HG03196 (cell line): ENCODE measurements at regions not wholly inside any gene's neighbourhood (a gene's known extent, or its start where the extent isn't known, plus 50 kb on each side); places are given as distances from the start of the nearest gene placed in this dataset.

Experiments used
- ATAC-seq: cut with Tn5 transposase; IDR thresholded peaks from one replicate; pipeline ENCODE4 v1.9.1; 2021; ENCODE audit not compliant: unreplicated experiment

DNA sequence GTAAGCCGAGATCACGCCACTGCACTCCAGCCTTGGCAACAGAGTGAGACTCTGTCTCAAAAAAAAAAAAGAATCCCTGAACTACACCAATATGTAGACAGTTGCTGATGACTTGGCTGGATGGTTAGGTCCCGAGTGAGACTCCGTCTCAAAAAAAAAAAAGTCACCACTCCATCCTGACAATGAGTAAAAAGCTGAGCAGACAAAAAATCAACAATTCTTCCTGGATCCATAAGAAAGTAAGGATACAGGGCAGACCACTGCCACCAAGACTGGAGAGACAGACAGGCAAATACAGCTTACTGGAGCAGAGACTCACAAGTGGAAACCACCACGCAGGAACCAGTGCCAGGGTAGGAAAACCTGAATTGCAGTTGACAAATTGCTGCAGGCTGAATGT is 67.1 kb upstream of the ERCC4 start:
- no peak for ATAC-seq

DNA sequence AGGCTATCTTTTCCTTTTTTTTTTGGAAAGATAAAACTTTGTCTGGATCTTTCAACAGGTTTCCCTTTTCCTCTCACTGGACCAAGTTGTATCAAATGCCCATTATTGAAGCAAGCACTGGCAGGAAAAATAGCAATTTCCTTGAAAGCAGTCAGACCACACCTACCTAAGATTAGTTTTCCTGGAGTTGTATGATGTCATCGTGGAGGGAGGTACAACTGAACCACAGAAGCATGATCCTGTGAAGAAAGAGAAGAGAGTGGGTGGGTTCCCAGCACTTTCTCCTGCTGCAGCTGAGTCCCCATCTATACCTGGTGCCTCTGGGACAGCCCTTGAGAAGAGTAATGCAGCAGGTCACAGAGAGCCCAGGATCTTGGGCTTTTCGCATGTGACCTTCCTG is 63.6 kb upstream of the ERCC4 start:
- ATAC-seq, result no peak

DNA sequence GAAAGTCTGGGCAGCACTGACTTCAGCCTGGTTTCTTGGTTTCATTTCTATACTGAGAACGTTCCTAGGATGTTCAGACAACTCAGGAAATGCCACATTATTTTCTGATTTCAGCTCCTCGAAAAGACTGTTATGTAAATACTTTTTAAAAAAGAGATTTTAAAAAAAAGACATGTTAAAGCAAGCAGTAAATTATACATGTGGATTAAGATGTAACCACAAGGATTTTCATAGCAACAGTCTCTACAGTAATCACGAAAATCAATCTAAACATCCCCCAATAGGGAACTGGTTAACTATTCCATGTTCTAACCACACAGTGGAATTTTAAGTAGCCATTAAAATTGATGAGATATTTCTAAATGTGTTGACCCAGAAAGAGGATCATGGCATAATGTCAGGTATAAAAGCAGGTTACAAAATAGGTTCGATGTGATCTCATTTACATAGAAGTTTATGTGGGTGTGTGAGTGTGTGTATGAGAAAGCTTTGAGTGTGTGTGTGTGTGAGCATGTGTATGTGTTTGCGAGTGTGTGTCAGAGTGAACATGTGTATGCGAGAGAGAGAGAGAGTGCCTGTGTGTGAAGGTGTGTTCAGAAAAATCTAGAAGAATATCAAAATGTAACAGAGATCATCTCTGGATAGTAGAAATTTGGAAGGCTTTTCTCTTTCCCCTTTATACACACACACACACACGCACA is 63.0 kb upstream of the ERCC4 start:
- no peak for ATAC-seq

GRCh38 chr16:13858873-13859580 is 60.9 kb upstream of the ERCC4 start:
- no peak for ATAC-seq

GRCh38 chr16:13863075-13863765 is 56.7 kb upstream of the ERCC4 start:
- ATAC-seq, result no peak

DNA sequence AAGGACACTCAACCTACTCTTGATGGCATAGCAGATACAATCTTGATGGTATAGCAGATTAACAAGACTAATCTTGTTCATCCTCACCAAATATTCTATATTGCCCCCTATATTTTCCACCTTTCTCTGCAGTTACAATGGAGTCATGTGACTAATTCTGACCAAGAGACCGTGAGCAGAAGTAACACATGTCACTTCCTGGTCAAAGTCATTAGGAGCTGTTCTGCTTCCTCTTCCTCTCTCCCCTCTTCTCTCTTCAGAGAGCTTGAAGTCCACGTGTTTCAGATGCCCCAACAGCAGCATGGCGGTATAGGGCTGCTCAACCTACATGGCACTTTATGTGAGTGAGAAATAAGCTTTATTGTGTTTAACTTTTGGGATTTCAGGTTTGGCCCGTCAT is 55.3 kb upstream of the ERCC4 start:
- ATAC-seq, result no peak

- ATAC-seq, result no peak
Measured at GRCh38 chr16:13866073-13866472, 53.9 kb upstream of the ERCC4 start.
